ENCODE measurements at regions not wholly inside any gene's neighbourhood (a gene's known extent, or its start where the extent isn't known, plus 50 kb on each side); places are given as distances from the start of the nearest gene placed in this dataset.

- no peaks in the 10 kb centered on the region for H3K27me3 ChIP-seq
- H3K36me3 ChIP-seq = no peaks in the 10 kb centered on the region
- peak in 1 of 2 donors; percentile 19 for DNase-seq
- TF ChIP-seq POLR2A (IDR thresholded peaks at IDR 0.05) = no peak
- no peak for TF ChIP-seq CTCF (IDR thresholded peaks at IDR 0.05)
- no peak for ATAC-seq (ENCODE audit: low FRiP score in 2 of 2)
- H3K4me1 ChIP-seq = no peaks in the 10 kb centered on the region
- no peak overlapping the region for H3K4me3 ChIP-seq
- H3K27ac ChIP-seq = no peak overlapping the region
- peaks cover 0 to 9% (median 2%) of the 10 kb centered on the region in 4 donors for H3K9me3 ChIP-seq
Observed at GRCh38 chr3:5285439-5285838, 97.9 kb downstream of the EDEM1 start.

GRCh38 chr3:5290915-5291314 lies 103.4 kb downstream of the EDEM1 start:
- 82 to 87% methylated on average over 3 of the region's 3 CpGs for WGBS, 2 donors

GRCh38 chr3:5292512-5292911 lies 105.0 kb downstream of the EDEM1 start:
- no peak for DNase-seq
- 85 to 91% methylated on average over 7 of the region's 7 CpGs for WGBS, 2 donors
- no peak for ATAC-seq (ENCODE audit: low FRiP score in 2 of 2)
- no peaks in the 10 kb centered on the region for H3K36me3 ChIP-seq
- no peak overlapping the region for H3K27ac ChIP-seq
- no peaks in the 10 kb centered on the region for H3K27me3 ChIP-seq
- peaks cover 0 to 6% (median 0%) of the 10 kb centered on the region in 4 donors for H3K9me3 ChIP-seq
- TF ChIP-seq POLR2A (IDR thresholded peaks at IDR 0.05) (no peak), POLR2AphosphoS5 (IDR thresholded peaks at IDR 0.05) (no peak), CTCF (IDR thresholded peaks at IDR 0.05) (no peak), EP300 (IDR thresholded peaks at IDR 0.05) (no peak)
- no peak overlapping the region for H3K4me3 ChIP-seq
- H3K4me1 ChIP-seq = no peaks in the 10 kb centered on the region

More at GRCh38 chr3:5290915-5291314, 103.4 kb downstream of the EDEM1 start:
- DNase-seq (no peak), ATAC-seq (ENCODE audit: low FRiP score in 2 of 2) (no peak)
- no peaks in the 10 kb centered on the region for H3K27me3 ChIP-seq
- TF ChIP-seq POLR2A (IDR thresholded peaks at IDR 0.05) = no peak
- no peak for TF ChIP-seq EP300 (IDR thresholded peaks at IDR 0.05)
- no peak for TF ChIP-seq POLR2AphosphoS5 (IDR thresholded peaks at IDR 0.05)
- no peak for TF ChIP-seq CTCF (IDR thresholded peaks at IDR 0.05)
- no peak overlapping the region for H3K27ac ChIP-seq
- H3K4me1 ChIP-seq = no peaks in the 10 kb centered on the region
- H3K9me3 ChIP-seq = peaks cover 0 to 6% (median 0%) of the 10 kb centered on the region in 4 donors
- H3K4me3 ChIP-seq = no peak overlapping the region
- H3K36me3 ChIP-seq = no peaks in the 10 kb centered on the region

- Histone ChIP-seq H3K4me1 (no peaks in the 10 kb centered on the region), H3K27ac (no peak overlapping the region), H3K27me3 (no peaks in the 10 kb centered on the region), H3K36me3 (no peaks in the 10 kb centered on the region), H3K4me3 (no peak overlapping the region), H3K9me3 (no peaks in the 10 kb centered on the region)
- TF ChIP-seq POLR2AphosphoS5 (IDR thresholded peaks at IDR 0.05) (no peak), POLR2A (IDR thresholded peaks at IDR 0.05) (no peak), CTCF (IDR thresholded peaks at IDR 0.05) (no peak), EP300 (IDR thresholded peaks at IDR 0.05) (no peak)
- WGBS, 2 donors = 56 to 58% methylated on average over 2 of the region's 2 CpGs
- no peak for DNase-seq
- ATAC-seq (ENCODE audit: low FRiP score in 2 of 2) = no peak
Observed at GRCh38 chr3:5293207-5293606, 105.7 kb downstream of the EDEM1 start.

- Histone ChIP-seq H3K36me3 (no peaks in the 10 kb centered on the region), H3K27me3 (no peaks in the 10 kb centered on the region), H3K9me3 (no peaks in the 10 kb centered on the region), H3K27ac (no peak overlapping the region), H3K4me3 (no peak overlapping the region), H3K4me1 (no peaks in the 10 kb centered on the region)
- no peak for TF ChIP-seq EP300 (IDR thresholded peaks at IDR 0.05)
- TF ChIP-seq POLR2A (IDR thresholded peaks at IDR 0.05) = no peak
- no peak for TF ChIP-seq CTCF (IDR thresholded peaks at IDR 0.05)
- TF ChIP-seq POLR2AphosphoS5 (IDR thresholded peaks at IDR 0.05) = no peak
- DNase-seq (no peak), ATAC-seq (ENCODE audit: low FRiP score in 2 of 2) (no peak)
- 87 to 88% methylated on average over 4 of the region's 4 CpGs for WGBS, 2 donors
Observed at GRCh38 chr3:5294356-5294755, 106.8 kb downstream of the EDEM1 start.
